ENCODE measurements at regions not wholly inside any gene's neighbourhood (a gene's known extent, or its start where the extent isn't known, plus 50 kb on each side); places are given as distances from the start of the nearest gene placed in this dataset.
A peak's percentile ranks its signal among the peaks of the same experiment; 100 is the strongest.

- no peaks in the 10 kb centered on the region for H3K36me3 ChIP-seq
- TF ChIP-seq Cebpa-rat (IDR thresholded peaks at IDR 0.05): no peak
- H3K9ac ChIP-seq: no peak overlapping the region
- no peak overlapping the region for H3K4me3 ChIP-seq
- no peaks in the 10 kb centered on the region for H4K20me1 ChIP-seq
- peaks cover 8 to 36% (median 26%) of the 10 kb centered on the region in 11 experiments; a peak in 21 of 22 replicates for H3K9me3 ChIP-seq (replicated peaks in 1 of 11)
- H3K27me3 ChIP-seq: no peaks in the 10 kb centered on the region
- no peak overlapping the region for H3K27ac ChIP-seq
- H3K4me2 ChIP-seq: no peak overlapping the region
- peaks cover 0 to 9% (median 0%) of the 10 kb centered on the region in 10 experiments; a peak in 4 of 20 replicates for H3K4me1 ChIP-seq
Observed at GRCh38 chr20:6519556-6519955, 247.9 kb upstream of the BMP2 start.

DNA sequence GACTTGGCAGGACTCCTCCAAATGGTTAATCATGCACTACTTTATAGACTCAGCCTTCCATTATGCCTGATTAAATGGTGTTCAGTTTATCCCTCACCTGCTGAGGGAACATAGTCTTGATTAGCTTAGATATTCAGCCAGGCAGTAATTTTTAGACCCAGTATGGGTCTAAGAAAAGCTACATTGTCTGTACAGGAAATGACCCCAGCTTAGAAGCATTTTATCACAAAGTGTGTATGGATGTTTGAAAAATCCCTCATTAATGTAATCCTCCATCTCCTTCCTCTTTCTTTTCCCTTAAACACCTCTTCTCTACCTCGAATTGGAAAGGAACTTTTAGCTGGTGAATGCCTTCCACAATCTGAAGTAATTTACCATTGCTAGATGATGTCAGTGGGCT lies 252.2 kb upstream of the BMP2 start:
- Histone ChIP-seq H3K9ac (no peak overlapping the region), H3K27me3 (no peaks in the 10 kb centered on the region), H4K20me1 (no peaks in the 10 kb centered on the region), H3K27ac (no peak overlapping the region), H3K9me3 (replicated peaks in 1 of 11) (peaks cover 0 to 15% (median 10%) of the 10 kb centered on the region in 11 experiments; a peak in 14 of 22 replicates), H3K4me1 (peaks cover 0 to 25% (median 11%) of the 10 kb centered on the region in 10 experiments; a peak in 12 of 20 replicates), H3K4me3 (no peak overlapping the region), H3K4me2 (peak overlapping the region in 1 of 11 experiments; percentile 14; a peak in 1 of 22 replicates), H3K36me3 (no peaks in the 10 kb centered on the region)
- no peak for TF ChIP-seq Cebpa-rat (IDR thresholded peaks at IDR 0.05)

DNA sequence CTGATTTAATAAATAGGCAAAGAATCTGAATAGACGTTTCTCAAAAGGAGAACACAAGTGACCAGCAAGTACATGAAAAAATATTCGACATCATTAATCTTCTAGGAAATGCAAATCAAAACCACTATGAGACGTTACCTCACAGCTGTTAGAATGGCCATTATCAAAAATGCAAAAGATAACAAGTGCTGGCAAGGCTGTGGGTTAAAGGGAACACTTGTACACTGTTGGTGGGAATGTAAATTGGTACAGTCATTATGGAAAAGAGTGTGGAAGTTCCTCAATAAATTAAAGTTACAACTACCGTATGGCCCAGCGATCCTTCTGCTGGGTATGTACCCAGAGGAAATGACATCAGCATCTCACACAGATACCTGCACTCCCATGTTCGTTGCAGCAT lies 253.9 kb upstream of the BMP2 start:
- H3K4me2 ChIP-seq: no peak overlapping the region
- no peaks in the 10 kb centered on the region for H3K36me3 ChIP-seq
- no peak overlapping the region for H3K9ac ChIP-seq
- no peaks in the 10 kb centered on the region for H4K20me1 ChIP-seq
- H3K9me3 ChIP-seq (replicated peaks in 1 of 11): peaks cover 5 to 28% (median 15%) of the 10 kb centered on the region in 11 experiments; a peak in 19 of 22 replicates
- H3K4me3 ChIP-seq: no peak overlapping the region
- peaks cover 0 to 25% (median 11%) of the 10 kb centered on the region in 10 experiments; a peak in 12 of 20 replicates for H3K4me1 ChIP-seq
- H3K27ac ChIP-seq: no peak overlapping the region
- no peaks in the 10 kb centered on the region for H3K27me3 ChIP-seq
- no peak for TF ChIP-seq Cebpa-rat (IDR thresholded peaks at IDR 0.05)

DNA sequence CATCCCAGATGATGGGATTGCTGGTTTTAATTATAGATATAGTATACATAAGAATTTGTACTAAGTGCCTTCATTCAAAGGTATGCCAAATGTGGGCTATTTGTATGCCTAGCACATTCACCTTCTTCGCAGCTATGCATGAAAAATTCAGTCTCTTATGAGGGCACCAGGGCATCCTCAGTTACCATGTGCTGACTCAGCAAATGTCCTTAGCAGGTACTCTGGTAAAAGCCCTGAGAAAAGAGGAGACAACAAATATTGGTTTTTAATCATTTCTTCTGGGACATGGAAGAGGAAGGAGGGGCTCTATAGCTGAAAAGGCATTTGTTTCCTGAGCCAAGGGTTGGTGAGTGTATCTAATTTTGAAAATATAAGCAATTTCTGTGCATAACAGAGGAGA lies 258.1 kb upstream of the BMP2 start:
- Histone ChIP-seq H3K4me1 (peaks cover 0 to 17% (median 9%) of the 10 kb centered on the region in 10 experiments; a peak in 11 of 20 replicates), H3K9ac (no peak overlapping the region), H3K4me2 (no peak overlapping the region), H3K36me3 (no peaks in the 10 kb centered on the region), H3K27me3 (no peaks in the 10 kb centered on the region), H3K27ac (no peak overlapping the region), H4K20me1 (no peaks in the 10 kb centered on the region), H3K9me3 (replicated peaks in 1 of 11) (peaks cover 5 to 35% (median 15%) of the 10 kb centered on the region in 11 experiments; a peak in 19 of 22 replicates), H3K4me3 (no peak overlapping the region)
- TF ChIP-seq Cebpa-rat (IDR thresholded peaks at IDR 0.05): no peak

- no peak for TF ChIP-seq Cebpa-rat (IDR thresholded peaks at IDR 0.05)
- H3K9ac ChIP-seq: no peak overlapping the region
- peaks cover 0 to 12% (median 5%) of the 10 kb centered on the region in 10 experiments; a peak in 11 of 20 replicates for H3K4me1 ChIP-seq
- peaks cover 0 to 25% (median 12%) of the 10 kb centered on the region in 11 experiments; a peak in 16 of 22 replicates for H3K9me3 ChIP-seq (replicated peaks in 1 of 11)
- H3K36me3 ChIP-seq: no peaks in the 10 kb centered on the region
- no peak overlapping the region for H3K4me3 ChIP-seq
- no peak overlapping the region for H3K27ac ChIP-seq
- no peaks in the 10 kb centered on the region for H4K20me1 ChIP-seq
- H3K4me2 ChIP-seq: no peak overlapping the region
- no peaks in the 10 kb centered on the region for H3K27me3 ChIP-seq
Observed at GRCh38 chr20:6506906-6507305, 260.6 kb upstream of the BMP2 start.

DNA sequence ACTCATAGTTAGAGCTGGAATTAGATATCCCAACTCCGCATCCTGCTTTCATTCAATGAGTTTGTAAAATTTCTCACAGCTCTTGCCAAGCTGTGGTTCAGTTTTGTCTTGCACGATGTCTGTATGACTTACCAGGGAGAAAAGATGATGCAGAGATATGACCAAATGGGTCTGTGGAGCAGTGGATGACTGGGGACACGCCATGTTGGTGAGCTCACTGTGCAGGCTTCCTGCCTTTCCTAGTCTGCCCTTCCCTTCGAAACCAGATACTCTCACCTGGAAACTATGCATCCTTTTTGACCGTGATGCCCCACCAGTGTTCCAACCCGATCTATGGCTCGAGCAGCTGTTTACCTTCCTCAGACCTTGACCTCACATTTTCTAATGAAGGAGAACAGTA lies 262.7 kb upstream of the BMP2 start:
- Histone ChIP-seq H3K27ac (no peak overlapping the region), H3K36me3 (no peaks in the 10 kb centered on the region), H3K4me3 (no peak overlapping the region), H3K4me2 (no peak overlapping the region), H3K9me3 (replicated peaks in 1 of 11) (peaks cover 0 to 20% (median 10%) of the 10 kb centered on the region in 11 experiments; a peak in 16 of 22 replicates), H3K27me3 (no peaks in the 10 kb centered on the region), H3K9ac (no peak overlapping the region), H3K4me1 (no peaks in the 10 kb centered on the region), H4K20me1 (no peaks in the 10 kb centered on the region)
- no peak for TF ChIP-seq Cebpa-rat (IDR thresholded peaks at IDR 0.05)

GRCh38 chr20:6504179-6504578 lies 263.3 kb upstream of the BMP2 start:
- Histone ChIP-seq H3K36me3 (no peaks in the 10 kb centered on the region), H4K20me1 (no peaks in the 10 kb centered on the region), H3K9ac (no peak overlapping the region)

DNA sequence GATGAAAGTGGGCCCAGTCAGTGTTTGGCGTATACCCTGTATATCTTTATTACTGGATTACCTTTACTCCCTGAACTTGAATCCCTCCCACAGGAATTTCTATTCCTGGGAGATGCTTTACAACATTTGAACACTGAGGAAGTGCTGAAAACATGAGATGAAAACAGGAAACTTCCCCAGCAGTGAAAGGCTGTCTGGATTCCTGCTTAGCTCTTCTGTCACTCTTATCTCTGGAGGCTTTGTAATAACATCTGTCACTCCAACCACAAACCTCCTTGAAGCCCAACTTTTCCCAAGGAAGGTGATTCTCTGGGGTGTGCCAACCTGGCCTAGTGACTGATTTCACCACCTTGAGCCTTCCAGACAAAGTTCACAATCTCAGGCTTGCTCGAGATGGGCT lies 264.5 kb upstream of the BMP2 start:
- Histone ChIP-seq H3K9ac (no peak overlapping the region), H3K27me3 (no peaks in the 10 kb centered on the region), H3K36me3 (no peaks in the 10 kb centered on the region), H3K4me1 (no peaks in the 10 kb centered on the region), H3K4me2 (no peak overlapping the region), H4K20me1 (no peaks in the 10 kb centered on the region), H3K27ac (no peak overlapping the region), H3K4me3 (no peak overlapping the region), H3K9me3 (replicated peaks in 1 of 11) (peaks cover 0 to 10% (median 0%) of the 10 kb centered on the region in 11 experiments; a peak in 3 of 22 replicates)
- no peak for TF ChIP-seq Cebpa-rat (IDR thresholded peaks at IDR 0.05)

More at GRCh38 chr20:6504179-6504578, 263.3 kb upstream of the BMP2 start:
- Histone ChIP-seq H3K4me1 (no peaks in the 10 kb centered on the region), H3K9me3 (replicated peaks in 1 of 11) (peaks cover 0 to 13% (median 4%) of the 10 kb centered on the region in 11 experiments; a peak in 11 of 22 replicates), H3K4me2 (no peak overlapping the region), H3K27me3 (no peaks in the 10 kb centered on the region), H3K27ac (no peak overlapping the region), H3K4me3 (no peak overlapping the region)
- no peak for TF ChIP-seq Cebpa-rat (IDR thresholded peaks at IDR 0.05)

DNA sequence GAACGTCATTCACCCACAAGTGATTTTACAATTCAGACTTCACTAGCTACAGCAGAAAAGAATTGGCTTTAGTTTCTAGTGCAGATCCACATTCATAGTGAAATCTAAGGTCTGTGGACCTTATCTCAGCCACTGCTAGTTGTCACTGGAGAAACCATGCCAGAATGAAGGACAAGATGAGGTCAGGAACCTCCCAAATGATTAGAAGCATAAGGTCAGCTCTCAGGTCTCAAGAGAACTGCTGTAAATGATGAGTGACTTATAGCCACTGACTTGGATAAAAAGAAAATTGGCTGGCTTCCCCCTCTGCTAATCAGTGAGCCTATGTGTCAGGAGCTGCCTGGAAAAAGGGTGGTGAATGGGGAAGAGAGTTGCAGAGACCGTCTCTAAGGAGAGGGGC lies 265.3 kb upstream of the BMP2 start:
- no peaks in the 10 kb centered on the region for H3K36me3 ChIP-seq
- TF ChIP-seq Cebpa-rat (IDR thresholded peaks at IDR 0.05): no peak

GRCh38 chr20:6501061-6501460 lies 266.4 kb upstream of the BMP2 start:
- no peak for TF ChIP-seq Cebpa-rat (IDR thresholded peaks at IDR 0.05)
- no peak overlapping the region for H3K4me2 ChIP-seq

More for the DNA sequence above, 265.3 kb upstream of the BMP2 start:
- Histone ChIP-seq H3K9ac (no peak overlapping the region), H3K4me3 (no peak overlapping the region), H3K27me3 (no peaks in the 10 kb centered on the region), H4K20me1 (no peaks in the 10 kb centered on the region), H3K27ac (no peak overlapping the region), H3K9me3 (replicated peaks in 1 of 11) (peaks cover 0 to 10% (median 0%) of the 10 kb centered on the region in 11 experiments; a peak in 3 of 22 replicates), H3K4me1 (peaks cover 0 to 5% (median 0%) of the 10 kb centered on the region in 10 experiments; a peak in 1 of 20 replicates), H3K4me2 (no peak overlapping the region)

More at GRCh38 chr20:6501061-6501460, 266.4 kb upstream of the BMP2 start:
- Histone ChIP-seq H4K20me1 (no peaks in the 10 kb centered on the region), H3K9me3 (replicated peaks in 1 of 11) (peaks cover 0 to 7% (median 0%) of the 10 kb centered on the region in 11 experiments; a peak in 2 of 22 replicates), H3K9ac (no peak overlapping the region), H3K27me3 (no peaks in the 10 kb centered on the region), H3K4me3 (no peak overlapping the region), H3K36me3 (no peaks in the 10 kb centered on the region), H3K27ac (no peak overlapping the region), H3K4me1 (peaks cover 0 to 5% (median 0%) of the 10 kb centered on the region in 10 experiments; a peak in 1 of 20 replicates)

All from BLaER1 treated with 17β-estradiol and CSF1 and Interleukin-3, amounts not matched to agents 10 nM and 100 nM (cell line).